ENCODE measurements at regions not wholly inside any gene's neighbourhood (a gene's known extent, or its start where the extent isn't known, plus 50 kb on each side); places are given as distances from the start of the nearest gene placed in this dataset.
A peak's percentile ranks its signal among the peaks of the same experiment; 100 is the strongest.
"Not testable (repeated sequence)": the region's sequence is repeated elsewhere in the genome, so short reads cannot be mapped to it uniquely, and the experiment has no call there.

GRCh38 chr7:79951415-79951814 is 183.2 kb upstream of the GNAI1 start:
- DNase-seq: no peak

GRCh38 chr7:79949778-79950177 is 184.9 kb upstream of the GNAI1 start:
- peak; percentile 10 to 26 for DNase-seq

GRCh38 chr7:79936281-79936983 is 198.2 kb upstream of the GNAI1 start:
- no peak for DNase-seq

GRCh38 chr7:79934727-79935126 is 199.9 kb upstream of the GNAI1 start:
- DNase-seq: no peak

GRCh38 chr7:79933144-79933543 is 201.5 kb upstream of the GNAI1 start:
- DNase-seq: no peak

GRCh38 chr7:79930604-79931003 is 204.0 kb upstream of the GNAI1 start:
- no peak for DNase-seq

- DNase-seq: no peak
These were observed 207.5 kb upstream of the GNAI1 start for GRCh38 chr7:79927116-79927515.

- no peak for DNase-seq
These were observed 210.7 kb upstream of the GNAI1 start for GRCh38 chr7:79923953-79924352.

- no peak for DNase-seq
These were observed 211.7 kb upstream of the GNAI1 start for GRCh38 chr7:79922894-79923293.

GRCh38 chr7:79921976-79922375 is 212.7 kb upstream of the GNAI1 start:
- DNase-seq: no peak

- not testable (repeated sequence) for DNase-seq
These were observed 216.0 kb upstream of the GNAI1 start for GRCh38 chr7:79918632-79919031.

- DNase-seq: not testable (repeated sequence)
These were observed 219.3 kb upstream of the GNAI1 start for GRCh38 chr7:79915346-79915745.

GRCh38 chr7:79912213-79912633 is 222.4 kb upstream of the GNAI1 start:
- no peak for DNase-seq

GRCh38 chr7:79911420-79911819 is 223.2 kb upstream of the GNAI1 start:
- no peak for DNase-seq

GRCh38 chr7:79909176-79909575 is 225.5 kb upstream of the GNAI1 start:
- no peak for DNase-seq

GRCh38 chr7:79897166-79897565 is 237.5 kb upstream of the GNAI1 start:
- no peak for DNase-seq

GRCh38 chr7:79893991-79894390 is 240.6 kb upstream of the GNAI1 start:
- DNase-seq: no peak

- no peak for DNase-seq
These were observed 251.7 kb upstream of the GNAI1 start for GRCh38 chr7:79882922-79883321.

- peak; percentile 85 to 98 for DNase-seq
These were observed 254.3 kb upstream of the GNAI1 start for GRCh38 chr7:79880312-79880711.

GRCh38 chr7:79877874-79878465 is 256.7 kb upstream of the GNAI1 start:
- no peak for DNase-seq

GRCh38 chr7:79876848-79877252 is 257.8 kb upstream of the GNAI1 start:
- peak in 1 of 2 experiments; percentile 21 for DNase-seq

- DNase-seq: no peak
These were observed 259.8 kb upstream of the GNAI1 start for GRCh38 chr7:79874797-79875196.

- DNase-seq: no peak
These were observed 262.5 kb upstream of the GNAI1 start for GRCh38 chr7:79872176-79872575.

- DNase-seq: no peak
These were observed 266.6 kb upstream of the GNAI1 start for GRCh38 chr7:79868010-79868409.
